ENCODE measurements at regions not wholly inside any gene's neighbourhood (a gene's known extent, or its start where the extent isn't known, plus 50 kb on each side); places are given as distances from the start of the nearest gene placed in this dataset.
A peak's percentile ranks its signal among the peaks of the same experiment; 100 is the strongest.

DNA sequence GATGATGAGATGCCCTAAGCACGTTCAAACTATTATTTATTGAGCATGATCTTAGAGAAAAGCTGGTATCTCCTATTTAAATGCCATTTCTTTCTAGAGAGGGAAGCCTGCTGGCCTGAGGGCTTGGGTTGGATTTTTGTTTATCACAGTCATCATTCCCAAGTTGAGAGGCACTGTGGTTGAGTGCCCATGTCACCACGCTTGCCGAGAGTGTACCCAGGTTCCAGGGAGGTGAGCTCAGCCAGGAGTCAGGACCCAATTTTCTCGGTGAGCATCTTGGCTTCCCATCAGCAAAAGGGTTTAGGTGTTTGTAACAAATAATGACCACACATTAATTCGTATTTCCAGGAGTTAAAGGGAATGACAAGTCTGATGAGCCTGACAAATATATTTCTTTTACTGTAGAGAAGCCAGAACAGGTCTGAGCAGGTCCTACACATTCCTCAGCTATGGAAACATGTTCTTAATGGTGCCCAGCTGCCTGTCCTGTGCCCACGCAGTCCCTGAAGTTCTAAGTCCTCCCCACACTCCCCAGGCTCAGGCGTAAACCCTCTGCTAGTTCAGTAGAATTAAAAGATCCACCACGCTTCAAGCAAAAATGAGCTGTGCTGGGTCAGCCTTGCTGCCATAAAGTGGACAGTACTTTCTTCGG is 258.9 kb upstream of the IRX2 start:
- peak in 1 of 2 donors; percentile 59 for DNase-seq (ENCODE audit: low spot score in 2 of 2)
- TF ChIP-seq POLR2A (IDR thresholded peaks at IDR 0.05) = no peak
- TF ChIP-seq CTCF (IDR thresholded peaks at IDR 0.05) = no peak
- intact Hi-C loops (cut with DNase I; ENCODE audit: low total_unique reads) = no loop called here
- no peak overlapping the region for H3K4me3 ChIP-seq (ENCODE audit: low read depth, poor library complexity, severe bottlenecking)
- 36 to 47% methylated on average over 9 of the region's 9 CpGs for WGBS, 2 donors

DNA sequence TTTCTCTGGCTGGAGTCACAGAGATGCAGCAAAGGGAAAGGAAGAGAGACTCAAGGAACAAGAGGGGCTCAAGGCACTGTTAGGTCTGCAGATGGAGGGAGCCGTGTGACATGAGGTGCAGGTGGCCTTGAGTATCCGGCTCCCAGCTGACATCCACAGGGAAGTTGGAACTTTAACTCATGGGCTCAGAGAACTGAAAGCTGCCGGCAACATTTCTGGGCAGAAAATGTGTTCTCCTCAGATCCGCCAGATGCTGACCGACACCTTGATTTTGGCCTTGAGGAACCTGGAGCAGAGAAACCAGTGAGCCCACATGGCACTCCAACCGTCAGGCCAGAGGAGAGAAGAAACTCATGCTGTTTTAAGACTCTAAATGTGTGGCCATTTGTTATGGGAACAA is 258.1 kb upstream of the IRX2 start:
- TF ChIP-seq POLR2A (IDR thresholded peaks at IDR 0.05) (no peak), CTCF (IDR thresholded peaks at IDR 0.05) (no peak)
- no peak overlapping the region for H3K4me3 ChIP-seq (ENCODE audit: low read depth, poor library complexity, severe bottlenecking)
- WGBS, 2 donors = 72 to 77% methylated on average over 6 of the region's 6 CpGs
- DNase-seq (ENCODE audit: low spot score in 2 of 2) = peak in 1 of 2 donors; percentile 68
- intact Hi-C loops (cut with DNase I; ENCODE audit: low total_unique reads) = no loop called here

- peak in 1 of 2 donors; percentile 53 for DNase-seq (ENCODE audit: low spot score in 2 of 2)
- TF ChIP-seq POLR2A (IDR thresholded peaks at IDR 0.05) = no peak
- no peak for TF ChIP-seq CTCF (IDR thresholded peaks at IDR 0.05)
- intact Hi-C loops (cut with DNase I; ENCODE audit: low total_unique reads) = no loop called here
- 54 to 60% methylated on average over 3 of the region's 3 CpGs for WGBS, 2 donors
- no peak overlapping the region for H3K4me3 ChIP-seq (ENCODE audit: low read depth, poor library complexity, severe bottlenecking)
Observed at GRCh38 chr5:3007577-3007976, 256.1 kb upstream of the IRX2 start.

- TF ChIP-seq CTCF (IDR thresholded peaks at IDR 0.05) (no peak), POLR2A (IDR thresholded peaks at IDR 0.05) (no peak)
- DNase-seq (ENCODE audit: low spot score in 2 of 2) = peak in 1 of 2 donors; percentile 59
- H3K4me3 ChIP-seq (ENCODE audit: low read depth, poor library complexity, severe bottlenecking) = no peak overlapping the region
- intact Hi-C loops (cut with DNase I; ENCODE audit: low total_unique reads) = no loop called here
- WGBS, 2 donors = 85 to 86% methylated on average over 11 of the region's 11 CpGs
Observed at GRCh38 chr5:3006961-3007551, 255.6 kb upstream of the IRX2 start.

GRCh38 chr5:3006526-3006925 is 255.0 kb upstream of the IRX2 start:
- intact Hi-C loops (cut with DNase I; ENCODE audit: low total_unique reads) = no loop called here
- TF ChIP-seq POLR2A (IDR thresholded peaks at IDR 0.05) (no peak), CTCF (IDR thresholded peaks at IDR 0.05) (no peak)
- 91 to 92% methylated on average over 7 of the region's 7 CpGs for WGBS, 2 donors
- peak in 1 of 2 donors; percentile 36 for DNase-seq (ENCODE audit: low spot score in 2 of 2)
- no peak overlapping the region for H3K4me3 ChIP-seq (ENCODE audit: low read depth, poor library complexity, severe bottlenecking)

Data from lower leg skin (tissue), 4 donors.